ENCODE measurements at regions not wholly inside any gene's neighbourhood (a gene's known extent, or its start where the extent isn't known, plus 50 kb on each side); places are given as distances from the start of the nearest gene placed in this dataset.

- DNase-seq (ENCODE audit: low spot score) = no peak
Measured at GRCh38 chr3:17985658-17986347, 243.4 kb upstream of the TBC1D5 start.

DNA sequence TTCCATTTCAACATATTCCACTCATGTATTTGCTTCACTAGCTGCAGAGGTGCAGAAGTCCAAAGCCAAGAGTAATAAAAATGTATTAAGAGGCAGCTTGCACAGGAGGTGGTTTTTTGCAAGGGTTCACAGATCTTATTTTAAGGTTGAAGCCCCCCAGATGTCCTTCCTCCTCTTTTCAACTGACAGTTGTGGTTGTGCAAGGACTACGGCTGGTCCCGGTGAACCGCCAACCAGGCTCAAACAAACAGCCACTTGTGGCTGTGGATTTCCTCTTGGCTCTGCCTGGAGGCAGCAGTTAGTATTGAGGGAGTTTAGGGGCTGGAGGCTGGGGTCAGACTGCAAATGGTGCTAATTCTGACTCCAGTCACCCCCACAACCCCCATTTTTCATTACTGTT, 240.7 kb upstream of the TBC1D5 start:
- DNase-seq (ENCODE audit: low spot score) = no peak

- no peak for DNase-seq (ENCODE audit: low spot score)
Measured at GRCh38 chr3:17982211-17982880, 239.9 kb upstream of the TBC1D5 start.

DNA sequence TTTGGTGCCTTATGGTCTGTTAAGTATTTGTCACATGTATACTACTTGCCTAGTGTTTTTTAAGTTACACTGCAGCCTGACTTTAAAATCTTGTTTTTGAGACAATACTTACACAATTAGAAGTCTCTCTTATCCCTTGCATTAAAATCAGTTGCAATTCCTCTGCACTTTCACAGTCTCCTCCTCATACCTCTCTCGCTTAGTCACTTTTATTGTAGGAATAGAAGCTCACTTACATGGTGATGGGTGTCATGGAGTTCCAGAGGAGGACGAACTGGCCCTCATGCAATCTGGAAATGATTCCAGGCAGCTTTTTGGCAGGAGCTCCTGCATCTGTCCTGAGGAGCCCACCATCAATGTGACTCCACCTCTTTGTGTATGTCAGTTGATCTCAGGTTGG, 238.4 kb upstream of the TBC1D5 start:
- no peak for DNase-seq (ENCODE audit: low spot score)

DNA sequence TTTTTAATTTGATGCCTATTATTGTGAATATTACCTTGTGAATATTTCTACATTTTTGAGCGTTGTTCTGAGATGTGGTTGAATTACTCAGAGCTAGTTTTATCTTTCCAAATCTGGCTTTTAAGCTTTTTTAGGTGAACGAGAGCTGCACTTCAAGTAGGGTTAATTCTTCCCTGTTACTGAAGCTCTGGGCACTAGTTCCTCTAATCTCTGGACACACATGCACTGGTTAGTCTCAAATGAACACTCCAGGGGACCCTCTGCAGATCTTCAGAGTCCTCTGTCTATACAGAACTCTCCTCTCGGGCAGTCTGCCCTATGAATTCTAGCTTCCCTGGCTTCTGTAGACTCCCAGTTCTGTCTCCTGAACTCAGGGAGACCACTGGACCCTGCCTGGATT, 237.5 kb upstream of the TBC1D5 start:
- no peak for DNase-seq (ENCODE audit: low spot score)

DNA sequence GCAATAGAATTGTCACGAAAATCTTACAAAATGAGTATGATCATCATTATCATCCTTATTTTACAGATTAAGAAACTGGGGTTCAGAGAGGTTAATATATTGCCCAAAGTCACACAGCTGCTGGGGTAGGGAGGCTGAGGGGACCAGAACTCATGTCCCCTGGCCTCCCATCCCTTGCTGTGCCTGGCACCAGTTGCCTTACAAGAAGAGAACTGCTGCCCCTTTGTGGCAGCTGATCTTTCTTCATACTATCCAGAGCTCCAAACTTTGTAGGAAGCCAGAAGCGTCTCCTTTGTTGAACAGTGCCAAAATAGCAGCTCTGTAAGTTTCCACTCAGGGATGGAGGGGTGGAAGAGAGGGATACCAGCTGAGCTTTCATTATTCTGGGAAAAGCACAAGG, 236.8 kb upstream of the TBC1D5 start:
- no peak for DNase-seq (ENCODE audit: low spot score)

GRCh38 chr3:17974206-17974841, 231.9 kb upstream of the TBC1D5 start:
- no peak for DNase-seq (ENCODE audit: low spot score)

DNA sequence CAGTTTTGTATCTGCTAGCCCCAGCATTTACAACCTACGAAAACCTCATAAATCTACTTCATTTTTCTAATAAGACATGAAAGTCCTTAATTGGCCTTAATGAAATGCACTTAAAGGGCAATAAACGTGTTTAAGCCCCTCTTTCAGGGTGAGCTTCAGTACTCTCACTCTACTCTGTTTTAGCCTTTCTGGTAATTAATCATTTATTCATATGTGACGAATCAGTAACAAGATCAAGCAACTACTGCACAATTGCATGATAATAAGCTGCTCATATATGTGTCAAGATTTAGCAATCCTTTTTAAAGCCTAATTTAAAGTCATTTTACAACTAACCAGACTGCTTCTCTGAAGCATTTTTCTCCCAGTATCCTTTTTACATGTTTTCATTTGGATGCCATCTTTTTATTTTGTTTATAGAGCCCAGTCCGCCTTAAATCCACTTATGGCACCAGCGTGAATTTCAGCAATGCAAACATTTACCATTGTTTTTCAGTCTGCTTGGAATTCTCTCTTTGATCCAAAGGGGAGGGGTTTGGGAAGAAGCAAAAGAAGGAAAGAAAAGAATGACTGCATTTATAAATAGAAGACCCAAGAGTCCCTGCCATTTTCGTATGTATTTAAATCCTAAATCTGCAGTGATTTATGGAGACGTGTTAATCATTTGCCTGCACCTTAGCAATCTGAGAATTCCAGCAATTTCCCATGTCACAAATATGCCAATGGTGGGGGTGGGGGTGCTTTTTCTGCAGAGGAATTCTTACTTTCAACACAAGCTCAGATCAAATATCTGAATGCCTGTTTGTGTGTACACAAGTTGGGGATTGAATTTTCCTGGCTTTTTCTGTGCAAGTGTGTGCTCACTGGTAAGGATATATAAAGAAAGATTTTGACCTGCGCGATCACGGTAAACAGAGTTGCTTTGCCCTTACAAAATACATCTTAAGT, 230.8 kb upstream of the TBC1D5 start:
- DNase-seq (ENCODE audit: low spot score) = no peak

DNA sequence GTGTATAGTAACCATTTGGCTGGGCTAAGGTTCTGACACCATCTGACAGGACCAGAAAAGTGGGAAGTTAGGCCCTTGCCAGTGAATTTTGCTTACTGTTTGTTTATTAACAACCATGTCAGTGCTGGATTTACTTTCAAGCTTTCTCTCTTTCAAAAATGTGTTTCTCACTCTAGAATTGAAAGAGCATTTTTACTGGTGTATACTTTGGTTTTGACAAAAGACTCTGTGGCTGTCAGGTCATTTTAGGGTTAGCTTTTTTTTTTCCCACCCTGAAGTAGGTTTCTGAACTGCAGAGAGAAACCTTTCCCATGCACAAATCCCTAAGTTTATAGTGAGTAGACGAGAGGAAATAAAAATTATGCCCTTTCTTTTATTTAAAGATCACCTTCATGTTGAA, 230.0 kb upstream of the TBC1D5 start:
- DNase-seq (ENCODE audit: low spot score) = no peak

- no peak for DNase-seq (ENCODE audit: low spot score)
Measured at GRCh38 chr3:17972030-17972429, 229.6 kb upstream of the TBC1D5 start.

DNA sequence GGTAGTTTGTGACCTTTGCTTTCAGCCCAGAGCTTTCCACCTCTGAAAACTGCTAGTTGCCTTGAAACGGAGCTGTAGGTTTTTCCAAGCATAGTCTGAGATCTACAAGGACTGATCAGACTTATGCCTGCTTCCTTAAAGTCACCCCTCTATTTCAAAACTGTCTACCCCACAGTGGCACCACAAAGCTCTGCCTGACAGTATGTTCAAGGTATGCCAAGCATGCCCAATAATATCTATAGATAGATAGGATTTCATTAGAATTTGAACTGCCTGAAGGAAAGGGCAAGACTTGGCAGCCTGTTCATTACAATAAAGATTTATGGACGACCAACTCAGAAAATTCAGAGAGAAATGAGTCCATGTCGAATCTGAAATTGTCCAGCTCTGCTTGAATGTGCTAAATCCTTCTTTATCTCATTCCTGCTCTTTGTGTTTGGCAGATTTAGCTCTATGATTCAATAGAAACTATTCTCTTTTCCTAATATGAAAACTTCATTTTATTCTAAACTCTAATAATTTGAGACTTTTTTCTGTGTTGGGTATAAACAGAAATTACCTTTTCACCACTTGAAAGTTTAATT, 227.6 kb upstream of the TBC1D5 start:
- DNase-seq (ENCODE audit: low spot score) = no peak

DNA sequence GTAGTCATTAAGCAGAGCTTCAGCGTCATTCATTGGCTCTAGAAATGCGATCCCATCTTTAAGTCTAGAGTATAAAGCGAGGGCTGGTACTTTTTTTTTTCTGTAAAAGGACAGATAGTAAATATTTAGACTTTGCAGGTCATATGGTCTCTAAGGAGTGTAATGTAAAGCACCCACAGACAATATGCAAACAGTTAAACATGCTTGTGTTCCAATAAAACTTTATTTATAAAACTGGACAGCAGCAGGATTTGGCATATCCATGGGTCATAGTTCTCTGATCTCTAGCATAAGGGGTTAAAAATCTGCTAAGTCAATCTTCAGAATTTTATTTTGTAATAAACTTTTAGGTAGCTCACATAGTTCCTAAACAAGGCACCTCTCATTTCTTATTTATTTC, 226.8 kb upstream of the TBC1D5 start:
- DNase-seq (ENCODE audit: low spot score) = no peak

DNA sequence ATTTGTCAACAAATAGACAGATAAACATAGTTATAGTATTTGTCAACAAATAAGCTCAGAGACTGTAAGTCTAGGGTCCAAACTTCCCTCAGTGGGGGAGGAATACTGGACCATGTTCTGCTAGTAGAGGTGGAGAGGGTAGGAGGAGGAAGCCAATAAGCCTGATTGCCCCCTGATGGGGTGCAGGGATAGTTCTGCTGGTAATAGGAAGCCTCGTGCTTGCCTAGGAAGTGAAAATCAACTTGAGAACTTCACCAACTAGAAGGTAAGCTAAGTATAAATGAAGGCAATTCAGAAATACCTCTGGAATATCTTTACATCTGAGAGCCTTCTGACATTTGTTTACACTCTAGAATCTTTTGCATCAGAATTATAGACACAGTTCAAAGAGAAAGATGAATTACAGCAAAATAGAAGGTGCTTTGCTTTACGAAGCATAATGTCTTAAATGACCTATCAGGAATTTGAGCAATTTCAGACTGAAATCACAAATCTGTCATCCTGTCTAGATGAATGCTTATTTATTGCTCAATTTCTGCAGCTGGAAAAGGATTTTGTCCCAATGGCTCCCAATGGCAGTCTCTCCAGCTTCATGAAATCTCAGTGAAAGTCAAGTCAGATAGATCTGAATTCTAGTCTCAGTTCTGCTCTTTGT, 225.6 kb upstream of the TBC1D5 start:
- DNase-seq (ENCODE audit: low spot score) = no peak

GRCh38 chr3:17967111-17967510, 224.7 kb upstream of the TBC1D5 start:
- no peak for DNase-seq (ENCODE audit: low spot score)

DNA sequence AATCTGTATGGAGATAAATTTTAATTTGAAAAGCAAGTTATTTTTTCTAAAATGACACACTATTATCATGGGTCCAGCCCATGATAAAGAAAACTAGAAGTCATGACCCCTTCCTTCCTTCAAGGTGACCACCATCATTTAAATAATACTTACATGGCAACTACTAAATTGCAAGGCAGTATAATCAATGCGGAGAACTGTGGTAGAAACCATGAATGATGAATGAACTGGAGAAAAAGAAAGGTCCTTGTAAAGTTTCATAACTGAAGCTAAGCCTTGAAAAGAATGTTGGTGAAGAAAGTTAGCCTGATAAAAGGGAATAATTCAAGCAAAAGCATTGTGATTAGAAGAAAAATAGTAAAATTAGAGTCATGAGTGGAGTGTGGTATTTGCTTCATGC, 222.9 kb upstream of the TBC1D5 start:
- DNase-seq (ENCODE audit: low spot score) = no peak

DNA sequence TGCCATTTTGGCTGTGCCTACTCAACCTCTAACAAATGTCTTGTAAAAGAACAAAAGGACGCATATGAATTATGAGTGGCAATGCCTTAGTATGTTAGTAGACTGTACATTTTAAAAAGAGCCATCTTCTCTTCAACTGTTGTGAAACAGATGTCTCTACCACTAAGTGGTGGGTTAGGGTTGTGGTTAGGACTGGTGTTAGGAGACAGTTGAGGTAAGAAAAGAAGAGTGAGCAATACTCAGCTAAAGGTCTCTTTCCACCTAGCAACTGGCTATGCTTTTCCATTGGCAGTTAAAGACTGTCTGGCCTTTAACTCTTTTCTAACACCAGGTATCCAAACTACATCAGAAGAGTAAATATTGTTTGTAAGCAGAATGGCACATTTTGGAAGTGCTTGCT, 221.7 kb upstream of the TBC1D5 start:
- DNase-seq (ENCODE audit: low spot score) = no peak

GRCh38 chr3:17955411-17955810, 213.0 kb upstream of the TBC1D5 start:
- DNase-seq (ENCODE audit: low spot score) = no peak

DNA sequence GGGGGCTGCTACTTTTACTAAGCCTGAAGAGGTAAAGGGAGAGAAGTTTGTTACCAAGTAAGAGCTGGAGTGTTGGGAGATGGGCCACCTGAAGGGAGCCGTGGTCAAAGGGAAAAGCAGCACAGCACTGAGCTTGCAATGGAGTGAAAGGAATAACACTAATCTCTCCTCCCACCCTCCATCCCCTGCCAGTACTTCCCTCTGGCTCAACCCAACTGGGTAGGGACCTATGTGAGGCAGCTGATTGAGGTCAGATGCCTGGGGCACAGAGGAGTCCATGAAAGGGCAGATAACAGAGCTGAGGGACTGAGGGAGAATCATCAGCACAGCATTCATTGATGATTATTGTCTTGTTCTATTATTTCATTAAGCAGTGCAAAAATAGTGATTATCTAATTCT, 212.4 kb upstream of the TBC1D5 start:
- DNase-seq (ENCODE audit: low spot score) = no peak

GRCh38 chr3:17951241-17951640, 208.8 kb upstream of the TBC1D5 start:
- no peak for DNase-seq (ENCODE audit: low spot score)

DNA sequence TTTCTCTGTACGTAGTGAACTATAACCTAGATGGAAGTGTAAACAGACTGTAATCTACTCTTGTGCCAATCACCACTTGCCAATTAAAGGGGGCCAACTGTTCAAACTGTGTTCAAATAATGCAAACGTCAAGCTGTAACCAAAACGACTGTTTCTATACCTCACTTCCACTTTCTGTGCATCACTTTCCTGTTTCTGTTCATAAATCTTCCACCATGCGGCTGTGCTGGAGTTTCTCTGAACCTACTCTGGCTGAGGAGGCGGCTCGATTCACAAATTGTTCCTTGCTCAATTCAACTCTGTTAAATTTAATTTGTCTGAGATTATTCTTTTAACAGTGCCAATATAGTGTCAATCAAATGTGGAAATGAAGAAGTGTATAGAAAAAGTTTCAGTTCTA, 206.7 kb upstream of the TBC1D5 start:
- no peak for DNase-seq (ENCODE audit: low spot score)

GRCh38 chr3:17947833-17948232, 205.4 kb upstream of the TBC1D5 start:
- DNase-seq (ENCODE audit: low spot score) = no peak

GRCh38 chr3:17946619-17947018, 204.2 kb upstream of the TBC1D5 start:
- no peak for DNase-seq (ENCODE audit: low spot score)

Data from hepatic stellate cell (primary cell).